ENCODE measurements at regions not wholly inside any gene's neighbourhood (a gene's known extent, or its start where the extent isn't known, plus 50 kb on each side); places are given as distances from the start of the nearest gene placed in this dataset.

- TF ChIP-seq CTCF (conservative IDR thresholded peaks at IDR 0.05; ENCODE audit: low read depth, low read length), result no peak
- TF ChIP-seq EZH2 (IDR thresholded peaks at IDR 0.05; ENCODE audit: borderline replicate concordance, low read depth, low read length, poor library complexity, severe bottlenecking), result no peak
- H3K27ac ChIP-seq (ENCODE audit: low read depth, low read length, poor library complexity, severe bottlenecking), result no peak overlapping the region
- no peaks in the 10 kb centered on the region for H3K4me1 ChIP-seq (ENCODE audit: insufficient read depth, low read length, poor library complexity, severe bottlenecking)
- CTCF ChIA-PET, result interaction anchor here (0.6 kb wide), 1 partner anchor 545 kb away, joined by 7 read pairs; no protein-coding TSS in a partner anchor
- POLR2A ChIA-PET (ENCODE audit: low non-redundant PET), result no interaction called here
- intact Hi-C loops (cut with micrococcal nuclease; ENCODE audit: unreplicated experiment), result no loop called here
- H3K27me3 ChIP-seq (replicated peaks; ENCODE audit: insufficient read depth, low read depth, low read length, poor library complexity), result no peaks in the 10 kb centered on the region
- H3K36me3 ChIP-seq (ENCODE audit: insufficient read depth, low read length, poor library complexity, severe bottlenecking), result no peaks in the 10 kb centered on the region
- no peak for DNase-seq (ENCODE audit: low spot score)
- H3K9me3 ChIP-seq (ENCODE audit: low read depth, low read length, poor library complexity, severe bottlenecking), result no peaks in the 10 kb centered on the region
- no TSS peak for BruUV-seq (replicated peaks)
- no peak overlapping the region for H3K4me3 ChIP-seq (ENCODE audit: low read depth, low read length, poor library complexity, severe bottlenecking)
Observed at GRCh38 chr17:62161405-62162148, 96.5 kb upstream of the MED13 start.

- no peak for DNase-seq (ENCODE audit: low spot score)
- BruUV-seq (replicated peaks), result no TSS peak
- Histone ChIP-seq H3K4me3 (ENCODE audit: low read depth, low read length, poor library complexity, severe bottlenecking) (no peak overlapping the region), H3K36me3 (ENCODE audit: insufficient read depth, low read length, poor library complexity, severe bottlenecking) (no peaks in the 10 kb centered on the region), H3K27ac (ENCODE audit: low read depth, low read length, poor library complexity, severe bottlenecking) (no peak overlapping the region), H3K9me3 (ENCODE audit: low read depth, low read length, poor library complexity, severe bottlenecking) (no peaks in the 10 kb centered on the region), H3K27me3 (replicated peaks; ENCODE audit: insufficient read depth, low read depth, low read length, poor library complexity) (no peaks in the 10 kb centered on the region), H3K4me1 (ENCODE audit: insufficient read depth, low read length, poor library complexity, severe bottlenecking) (no peaks in the 10 kb centered on the region)
- ChIA-PET CTCF (interaction anchor here (0.6 kb wide), 1 partner anchor 544 kb away, joined by 7 read pairs; no protein-coding TSS in a partner anchor), POLR2A (ENCODE audit: low non-redundant PET) (no interaction called here)
- no peak for TF ChIP-seq CTCF (conservative IDR thresholded peaks at IDR 0.05; ENCODE audit: low read depth, low read length)
- no peak for TF ChIP-seq EZH2 (IDR thresholded peaks at IDR 0.05; ENCODE audit: borderline replicate concordance, low read depth, low read length, poor library complexity, severe bottlenecking)
- intact Hi-C loops (cut with micrococcal nuclease; ENCODE audit: unreplicated experiment), result no loop called here
Observed at GRCh38 chr17:62160816-62161215, 95.7 kb upstream of the MED13 start.

DNA sequence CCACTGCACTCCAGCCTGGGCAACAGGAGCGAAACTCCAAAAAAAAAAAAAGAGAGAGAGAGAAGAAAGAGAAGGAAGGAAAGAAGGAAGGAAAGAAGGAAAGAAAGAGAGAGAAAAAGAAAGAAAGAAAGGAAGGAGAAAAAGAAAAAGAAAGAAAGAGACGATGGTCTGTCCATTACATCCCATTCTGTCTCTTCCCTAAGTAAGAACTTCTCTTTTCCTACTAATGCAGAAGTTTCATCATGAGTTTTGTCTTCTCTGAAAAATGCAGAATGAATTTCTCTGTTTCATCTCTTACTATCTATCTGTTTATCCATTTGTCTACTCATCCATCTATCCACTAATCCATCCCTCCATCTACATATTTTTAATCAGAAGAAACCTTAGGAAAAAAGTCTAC lies 94.9 kb upstream of the MED13 start:
- no peak for DNase-seq (ENCODE audit: low spot score)
- H3K4me1 ChIP-seq (ENCODE audit: insufficient read depth, low read length, poor library complexity, severe bottlenecking), result no peaks in the 10 kb centered on the region
- H3K4me3 ChIP-seq (ENCODE audit: low read depth, low read length, poor library complexity, severe bottlenecking), result no peak overlapping the region
- intact Hi-C loops (cut with micrococcal nuclease; ENCODE audit: unreplicated experiment), result no loop called here
- ChIA-PET CTCF (no interaction called here), POLR2A (ENCODE audit: low non-redundant PET) (no interaction called here)
- no peaks in the 10 kb centered on the region for H3K27me3 ChIP-seq (replicated peaks; ENCODE audit: insufficient read depth, low read depth, low read length, poor library complexity)
- TF ChIP-seq EZH2 (IDR thresholded peaks at IDR 0.05; ENCODE audit: borderline replicate concordance, low read depth, low read length, poor library complexity, severe bottlenecking) (no peak), CTCF (conservative IDR thresholded peaks at IDR 0.05; ENCODE audit: low read depth, low read length) (no peak)
- H3K9me3 ChIP-seq (ENCODE audit: low read depth, low read length, poor library complexity, severe bottlenecking), result no peaks in the 10 kb centered on the region
- no TSS peak for BruUV-seq (replicated peaks)
- no peak overlapping the region for H3K27ac ChIP-seq (ENCODE audit: low read depth, low read length, poor library complexity, severe bottlenecking)
- H3K36me3 ChIP-seq (ENCODE audit: insufficient read depth, low read length, poor library complexity, severe bottlenecking), result no peaks in the 10 kb centered on the region
